GM21447 (cell line): ENCODE measurements at regions not wholly inside any gene's neighbourhood (a gene's known extent, or its start where the extent isn't known, plus 50 kb on each side); places are given as distances from the start of the nearest gene placed in this dataset.
"Not testable (repeated sequence)": the region's sequence is repeated elsewhere in the genome, so short reads cannot be mapped to it uniquely, and the experiment has no call there.

Experiments
- ATAC-seq: cut with Tn5 transposase; IDR thresholded peaks from one replicate; pipeline ENCODE4 v1.9.1; 2021; ENCODE audit not compliant: unreplicated experiment

DNA sequence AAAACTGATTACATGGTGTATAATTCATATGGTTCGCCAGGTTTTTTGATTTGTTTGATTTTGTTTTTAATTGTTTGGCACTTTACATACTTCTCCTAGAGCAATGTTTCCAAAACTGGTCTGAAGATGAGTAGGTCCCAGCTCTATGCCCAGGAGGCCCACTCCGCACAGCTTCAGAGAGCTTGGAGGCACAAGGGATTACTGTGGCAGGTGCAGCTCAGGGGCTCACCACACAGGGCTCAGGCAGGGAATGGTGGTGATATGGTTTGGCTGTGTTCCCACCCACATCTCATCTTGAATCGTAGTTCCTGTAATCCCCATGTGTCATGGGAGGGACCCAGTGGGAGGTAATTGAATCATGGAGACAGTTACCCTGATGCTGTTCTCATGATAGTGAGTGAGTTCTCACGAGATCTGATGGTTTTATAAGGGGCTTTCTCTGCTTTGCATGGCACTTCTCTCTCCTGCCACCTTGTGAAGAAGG is 296.6 kb downstream of the MED10 start:
- ATAC-seq, result no peak

DNA sequence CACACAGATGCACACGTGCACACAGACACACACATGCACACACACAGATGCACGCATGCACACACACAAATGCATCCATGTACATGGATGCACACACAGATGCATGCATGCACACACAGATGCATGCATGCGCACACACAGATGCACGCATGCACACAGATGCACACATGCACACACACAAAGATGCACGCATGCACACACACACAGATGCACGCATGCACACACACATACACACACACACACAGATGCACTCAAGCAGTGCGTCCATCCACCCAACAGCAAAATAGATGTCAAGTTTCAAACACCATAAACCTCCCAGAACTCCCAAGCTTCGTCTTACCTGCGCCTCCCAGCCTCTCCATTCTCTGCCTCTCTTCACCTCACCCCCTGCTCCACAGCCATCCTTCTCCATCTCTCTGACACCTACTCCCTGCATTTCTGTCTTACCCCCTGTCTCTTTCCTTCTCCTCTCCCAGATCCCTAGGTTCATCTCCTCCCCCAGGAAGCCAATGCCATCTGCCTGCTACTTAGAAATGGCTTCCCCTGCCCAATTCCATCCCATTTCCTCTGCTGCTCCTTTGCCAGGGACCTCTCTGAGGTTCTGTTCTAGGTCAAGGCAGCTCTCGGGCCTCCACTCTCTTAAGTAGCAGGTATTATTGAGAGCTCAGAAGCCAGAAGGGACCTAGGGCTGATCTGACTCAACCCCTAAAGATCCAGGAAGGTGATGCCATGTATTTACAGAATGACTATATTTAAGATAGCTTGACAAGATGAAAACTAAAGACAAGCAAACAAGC is 297.2 kb downstream of the MED10 start:
- ATAC-seq, result no peak

DNA sequence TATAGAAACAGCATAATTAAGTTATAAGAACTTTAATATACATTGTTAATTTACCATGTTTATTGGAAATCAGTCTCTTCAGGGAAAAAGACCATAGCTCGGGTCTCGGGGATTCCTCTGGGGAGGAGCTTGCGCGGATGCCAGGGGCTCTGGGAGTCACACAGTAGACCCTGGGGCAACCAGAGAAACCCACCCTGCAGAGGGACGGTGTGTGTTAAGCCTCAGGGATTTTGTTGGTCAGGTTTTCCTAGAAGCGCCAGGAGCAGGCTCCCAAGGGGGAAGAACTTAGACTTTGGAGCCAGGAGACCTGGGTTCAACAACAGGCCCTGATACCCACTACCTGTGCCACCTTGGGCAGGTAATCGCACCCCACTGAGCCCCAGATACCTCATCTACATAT is 297.9 kb downstream of the MED10 start:
- ATAC-seq, result no peak

DNA sequence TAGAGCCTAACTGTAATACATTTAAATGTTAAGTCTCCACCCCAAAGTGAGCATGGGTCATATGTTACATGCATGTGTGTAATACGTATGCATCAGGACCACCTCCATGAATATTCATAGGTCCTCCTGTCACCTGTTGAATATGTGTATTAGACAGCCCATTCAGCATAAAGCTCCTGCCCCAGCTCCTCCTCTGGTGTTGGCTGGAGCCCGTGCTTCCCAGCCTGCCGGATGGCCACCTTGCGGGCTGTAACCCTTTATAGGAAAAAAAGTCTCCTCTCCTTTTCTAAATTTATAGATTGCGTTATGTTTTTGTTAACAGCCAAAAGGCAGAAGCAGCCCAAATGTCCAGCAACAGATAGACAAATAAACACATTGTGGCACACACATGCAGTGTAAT is 299.5 kb downstream of the MED10 start:
- no peak for ATAC-seq

DNA sequence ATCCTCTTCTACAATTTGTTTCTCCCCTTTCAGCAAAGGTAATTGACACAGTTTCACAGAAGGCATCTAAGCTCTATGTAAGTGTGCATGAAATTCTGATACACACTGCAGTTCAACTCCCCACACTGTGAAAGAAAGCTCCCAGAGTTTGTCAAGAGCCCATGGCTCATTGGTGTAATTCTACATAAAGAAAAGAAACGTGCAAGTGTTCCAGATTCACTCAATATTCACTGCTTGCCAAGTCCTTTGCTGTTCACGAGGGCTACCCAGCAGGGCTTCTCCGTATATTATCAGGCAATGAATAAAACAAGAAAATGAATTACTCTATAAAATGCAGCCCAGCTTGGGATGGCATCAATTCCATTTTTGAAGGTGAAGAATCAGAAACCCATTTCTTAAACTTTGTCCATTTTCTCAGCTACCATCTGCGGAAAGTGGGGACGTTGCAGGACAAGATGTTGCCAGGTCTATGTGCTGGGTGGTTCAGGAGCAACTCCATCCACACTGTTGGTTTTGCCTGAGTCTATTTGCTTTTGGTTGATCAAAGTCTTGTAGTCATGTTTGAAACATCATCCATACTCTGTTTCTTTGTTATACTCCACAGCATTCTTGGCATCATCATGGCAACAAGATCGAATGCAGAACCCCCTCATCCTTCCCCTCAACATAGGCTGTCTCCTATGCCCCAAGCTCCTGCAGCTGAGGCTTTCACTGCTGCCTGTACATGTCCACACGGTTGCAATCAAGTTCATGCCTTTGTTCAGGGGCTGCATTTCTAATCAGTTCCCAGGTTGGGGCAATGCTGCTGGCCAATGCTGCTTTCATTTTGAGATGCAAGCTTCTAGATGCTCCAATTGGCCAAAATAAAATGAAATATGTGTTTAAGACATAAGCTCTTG is 301.8 kb downstream of the MED10 start:
- ATAC-seq, result no peak

DNA sequence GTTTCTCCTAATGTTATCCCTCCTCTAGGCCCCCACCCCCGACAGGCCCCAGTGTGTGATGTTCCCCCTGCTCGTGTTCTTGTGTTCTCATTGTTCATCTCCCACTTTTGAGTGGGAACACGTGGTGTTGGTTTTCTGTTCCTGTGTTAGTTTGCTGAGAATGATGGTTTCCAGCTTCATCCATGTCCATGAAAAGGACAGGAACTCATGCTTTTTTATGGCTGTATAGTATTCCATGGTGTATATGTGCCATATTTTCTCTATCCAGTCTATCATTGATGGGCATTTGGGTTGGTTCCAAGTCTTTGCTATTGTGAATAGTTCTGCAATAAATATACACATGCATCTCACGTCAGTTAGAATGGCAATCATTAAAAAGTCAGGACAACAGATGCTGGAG is 305.9 kb downstream of the MED10 start:
- ATAC-seq, result not testable (repeated sequence)

DNA sequence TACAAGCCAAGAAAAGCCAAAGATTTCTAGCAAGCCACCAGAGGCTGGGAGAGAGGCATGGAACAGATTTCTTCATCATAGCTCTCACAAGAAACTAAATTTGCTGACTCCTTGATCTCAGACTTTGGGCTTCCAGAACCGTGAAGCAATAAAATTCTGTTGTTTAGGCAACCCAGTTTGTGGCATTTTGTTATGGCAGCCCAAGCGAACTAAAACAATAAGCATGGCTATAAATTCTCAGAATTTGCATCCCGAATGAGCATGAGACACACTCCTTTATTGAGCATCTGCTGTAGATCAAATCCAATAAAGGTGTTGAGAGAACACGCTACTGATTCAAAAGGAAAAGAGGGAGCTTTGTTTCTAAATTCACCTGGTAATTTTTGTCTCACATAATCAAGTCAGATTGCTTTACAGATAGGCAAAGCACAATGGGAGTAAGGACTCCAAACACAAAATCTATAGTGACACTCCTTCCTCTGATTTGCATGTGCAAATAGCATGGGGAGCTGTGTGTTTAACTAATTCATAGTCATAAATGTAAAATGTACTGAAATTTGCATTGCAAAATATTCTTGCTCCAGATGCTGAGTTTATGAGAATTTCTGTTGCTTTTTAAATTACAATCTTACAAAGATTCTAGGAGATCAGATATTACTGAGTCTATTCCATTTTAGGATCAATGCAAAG is 308.7 kb downstream of the MED10 start:
- ATAC-seq, result no peak

DNA sequence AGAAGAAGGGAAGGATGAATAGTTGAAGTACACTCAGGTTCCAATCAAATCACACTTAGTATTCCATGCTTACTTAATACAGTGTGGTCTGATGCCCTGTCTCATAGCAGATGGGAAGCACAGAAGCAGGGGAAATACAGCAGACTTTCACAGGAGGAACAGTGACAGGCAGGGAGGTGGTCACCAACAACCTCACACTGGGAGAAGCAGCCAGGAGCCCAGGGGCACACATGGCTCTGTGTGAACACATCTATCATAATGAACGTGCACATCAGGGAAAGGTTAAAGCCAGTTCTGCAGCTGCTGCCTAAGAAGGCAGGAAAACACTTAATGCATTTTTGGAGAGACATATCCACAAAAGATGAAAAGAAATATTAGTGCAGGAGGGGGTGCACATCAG is 312.3 kb downstream of the MED10 start:
- no peak for ATAC-seq

DNA sequence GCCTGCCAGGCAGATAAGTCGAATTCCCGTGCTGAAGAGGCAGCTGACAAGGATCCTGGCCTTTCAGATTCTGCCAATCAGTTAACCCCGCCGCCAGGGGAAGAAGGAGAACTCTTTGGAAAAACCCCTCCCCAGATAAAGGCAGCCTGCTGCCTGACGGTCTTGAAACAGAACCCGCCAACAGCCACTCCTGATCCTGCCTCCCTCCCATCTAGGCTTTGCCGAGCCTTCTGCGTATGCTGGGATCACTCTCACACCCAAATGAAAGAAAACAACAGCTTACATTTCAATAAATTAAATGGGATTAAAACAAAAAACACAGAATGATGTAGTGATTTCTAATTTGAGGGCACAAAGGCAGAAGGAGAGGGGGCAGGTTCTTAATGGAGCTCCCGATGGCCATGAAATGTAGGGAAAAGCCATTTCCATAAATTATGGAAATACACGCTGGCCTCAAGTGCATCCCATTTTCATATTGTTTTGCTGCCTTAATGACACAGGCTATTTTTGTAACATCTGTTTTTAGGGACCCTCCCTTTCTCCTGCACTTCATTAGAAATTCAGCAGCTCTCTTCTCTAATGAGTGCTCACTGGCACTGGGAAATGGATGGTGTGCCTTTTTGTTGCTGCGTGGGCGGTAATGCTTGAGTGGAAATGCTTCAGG is 319.1 kb downstream of the MED10 start:
- ATAC-seq, result no peak

DNA sequence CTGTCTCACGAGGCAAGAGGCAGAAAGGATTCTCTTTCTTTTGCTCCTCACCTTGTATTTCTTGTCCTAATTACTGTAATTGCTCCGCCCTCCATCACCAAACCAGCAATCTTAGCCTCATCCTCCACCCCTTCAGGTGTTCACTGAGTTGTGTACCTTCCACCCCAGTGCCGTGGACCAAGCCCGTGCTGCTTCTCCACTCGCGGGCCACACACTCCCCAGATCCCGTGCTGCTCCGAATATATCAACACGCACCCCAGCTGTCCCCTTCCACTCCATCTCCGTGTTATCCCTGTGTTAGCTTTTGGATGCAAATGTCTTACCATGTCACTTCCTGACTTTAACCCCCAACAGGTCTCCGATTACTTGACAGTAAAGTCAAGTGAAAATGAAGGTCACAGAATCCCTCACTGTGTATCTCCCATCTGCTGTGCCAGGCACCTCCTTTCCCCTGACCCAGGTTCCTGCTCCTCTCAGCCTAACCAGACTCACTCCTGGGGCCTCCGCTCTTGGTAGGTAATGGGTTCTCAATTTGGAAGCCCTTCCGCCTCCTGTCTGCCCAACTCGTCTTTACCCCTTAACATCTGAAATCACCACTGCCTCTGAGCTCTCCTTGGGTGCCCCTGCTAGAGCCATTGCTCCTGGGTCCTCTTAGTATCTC is 320.2 kb downstream of the MED10 start:
- no peak for ATAC-seq

DNA sequence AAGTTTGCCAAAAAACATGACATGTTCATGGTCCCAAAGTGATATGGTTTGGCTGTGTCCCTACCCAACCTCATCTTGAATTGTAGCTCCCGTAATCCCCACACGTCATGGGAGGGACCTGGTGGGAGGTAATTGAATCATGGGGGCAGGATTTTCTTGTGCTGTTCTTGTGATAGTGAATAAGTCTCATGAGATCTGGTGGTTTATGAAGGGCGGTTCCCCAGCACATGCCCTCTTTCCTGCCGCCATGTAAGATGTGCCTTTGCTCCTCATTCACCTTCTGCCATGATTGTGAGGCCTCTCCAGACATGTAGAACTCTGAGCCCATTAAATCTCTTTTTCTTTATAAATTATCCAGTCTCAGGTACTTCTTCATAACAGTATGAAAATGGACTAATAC is 322.1 kb downstream of the MED10 start:
- no peak for ATAC-seq

DNA sequence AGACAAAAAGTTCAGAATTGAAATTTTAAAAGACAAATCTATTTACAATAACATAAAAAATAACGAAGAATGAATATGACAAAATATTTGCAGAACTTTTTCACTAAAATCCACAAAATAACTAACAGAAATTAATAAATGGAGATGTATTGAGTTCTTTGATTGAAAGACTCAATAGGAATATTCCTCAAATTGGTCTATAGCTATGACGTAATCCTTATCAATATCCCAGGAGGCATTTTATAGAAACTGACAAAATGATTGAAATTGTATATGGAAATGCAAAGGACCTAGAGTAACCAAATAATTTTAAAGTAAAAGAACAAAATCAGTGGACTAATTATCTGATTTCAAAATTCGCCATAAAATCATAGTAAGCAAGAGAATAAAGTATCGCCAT is 328.7 kb downstream of the MED10 start:
- ATAC-seq, result no peak

DNA sequence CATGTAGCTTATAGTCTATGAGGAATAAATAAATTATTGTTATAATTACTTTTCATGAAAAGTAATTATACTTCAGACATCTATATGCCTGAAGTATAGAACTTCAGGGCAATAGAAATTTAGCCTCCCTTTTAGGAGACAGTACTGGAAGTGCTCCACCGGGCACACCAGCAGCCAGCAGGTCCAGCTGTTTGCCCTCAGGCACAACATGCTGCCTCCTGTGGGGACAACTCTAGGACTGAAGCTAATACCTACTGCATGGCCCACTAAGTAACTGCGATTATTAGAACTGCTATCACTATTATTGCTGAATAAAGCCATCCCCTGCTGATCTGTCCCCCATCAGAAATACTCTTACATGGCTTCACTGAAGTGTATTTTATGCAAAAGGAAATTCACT is 329.6 kb downstream of the MED10 start:
- ATAC-seq, result no peak

DNA sequence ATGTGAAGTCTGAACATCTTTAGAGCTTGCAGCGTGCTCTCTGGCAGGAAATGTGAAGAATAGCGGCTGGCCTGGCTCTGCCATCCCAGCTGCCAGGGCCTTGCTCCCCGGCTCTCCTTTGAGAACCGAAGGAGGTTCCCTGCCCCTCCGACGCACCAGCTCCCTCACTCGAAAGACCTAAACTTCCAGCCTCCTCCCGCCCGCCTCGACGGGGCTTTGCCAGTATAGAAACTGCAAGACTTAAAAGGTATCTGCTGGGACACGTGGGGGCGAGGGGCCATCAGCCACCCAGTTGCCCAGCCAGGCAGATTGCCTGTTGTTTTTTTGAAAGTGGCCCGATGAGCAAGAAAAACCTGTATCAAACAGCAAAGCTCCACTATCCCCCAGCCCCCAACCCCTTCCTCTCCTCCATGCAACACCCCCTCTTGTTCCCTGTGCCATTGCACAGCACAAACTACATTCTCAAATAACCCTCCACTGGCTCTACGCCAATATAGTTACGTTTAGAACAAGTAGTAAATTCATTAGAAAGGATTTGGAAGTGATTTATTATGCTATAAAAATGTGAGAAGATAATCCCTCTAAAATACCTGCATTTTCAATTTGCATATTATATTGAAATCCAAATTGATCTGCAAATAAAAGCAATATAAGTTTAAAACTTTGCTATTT is 331.9 kb downstream of the MED10 start:
- ATAC-seq, result no peak

DNA sequence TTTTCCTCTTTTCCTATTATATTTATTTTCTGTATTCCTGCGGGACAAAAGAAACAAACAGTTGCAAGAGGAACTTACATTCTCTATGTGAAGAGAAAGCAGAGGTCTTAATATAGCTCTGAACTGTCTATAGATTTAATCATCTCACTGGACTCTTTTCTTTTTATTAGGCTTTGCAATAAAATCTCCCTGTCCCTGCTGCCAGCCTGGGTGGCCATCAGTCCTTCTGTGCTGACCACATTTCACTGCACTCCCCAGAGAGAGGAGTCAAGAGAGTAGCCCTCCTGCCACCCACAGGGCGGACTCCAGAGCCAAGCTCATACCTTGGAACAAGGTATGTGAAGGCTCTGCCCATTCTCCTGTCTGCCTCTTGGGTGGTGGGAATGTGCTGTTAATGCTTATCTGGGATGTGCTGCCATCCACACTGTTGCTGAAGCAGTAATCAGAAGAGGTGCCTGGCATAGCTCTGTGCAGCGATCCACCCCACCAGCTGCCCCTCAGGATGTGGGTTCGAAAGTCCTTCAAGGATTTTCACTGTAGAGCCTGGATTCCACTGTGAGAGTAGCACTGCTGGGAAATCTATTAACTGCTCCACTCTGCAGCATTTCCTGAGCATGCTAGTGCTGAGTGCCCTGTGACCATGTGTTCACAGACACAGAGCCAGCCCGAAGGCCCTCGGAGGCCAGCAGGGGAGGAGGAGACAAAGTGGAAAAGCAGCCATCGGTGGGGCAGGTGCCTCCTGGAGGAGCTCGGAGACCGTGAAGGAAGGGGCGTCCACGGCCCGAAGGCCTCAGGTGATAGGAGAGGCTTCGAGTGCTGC is 334.6 kb downstream of the MED10 start:
- no peak for ATAC-seq

DNA sequence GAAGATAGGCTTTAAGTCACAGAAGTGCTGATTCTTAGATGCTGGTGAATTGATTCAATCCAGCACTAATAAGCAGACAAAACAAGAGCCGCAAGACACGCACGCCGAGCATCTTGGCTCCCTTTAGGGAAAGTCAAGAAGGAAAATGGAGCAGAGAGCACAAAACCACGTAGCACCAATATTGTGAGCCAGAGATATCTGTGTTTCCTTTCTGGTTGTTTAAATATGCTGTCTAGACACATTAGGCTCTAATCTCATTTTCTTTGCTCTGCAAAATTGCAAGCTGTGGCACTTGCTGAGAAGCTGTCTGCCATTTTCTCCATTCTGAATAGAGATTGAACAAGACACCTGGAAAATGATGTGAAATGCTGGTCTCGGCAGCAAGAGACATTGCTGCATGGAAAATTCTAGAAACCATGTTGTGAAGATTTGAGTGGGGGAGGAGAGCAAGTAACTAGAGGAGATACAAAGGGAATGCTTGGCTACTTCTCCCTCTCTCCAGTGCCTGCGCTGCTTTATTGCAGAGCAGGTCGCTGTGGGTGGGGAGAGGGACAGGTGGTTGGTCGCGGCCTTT is 336.3 kb downstream of the MED10 start:
- ATAC-seq, result no peak

DNA sequence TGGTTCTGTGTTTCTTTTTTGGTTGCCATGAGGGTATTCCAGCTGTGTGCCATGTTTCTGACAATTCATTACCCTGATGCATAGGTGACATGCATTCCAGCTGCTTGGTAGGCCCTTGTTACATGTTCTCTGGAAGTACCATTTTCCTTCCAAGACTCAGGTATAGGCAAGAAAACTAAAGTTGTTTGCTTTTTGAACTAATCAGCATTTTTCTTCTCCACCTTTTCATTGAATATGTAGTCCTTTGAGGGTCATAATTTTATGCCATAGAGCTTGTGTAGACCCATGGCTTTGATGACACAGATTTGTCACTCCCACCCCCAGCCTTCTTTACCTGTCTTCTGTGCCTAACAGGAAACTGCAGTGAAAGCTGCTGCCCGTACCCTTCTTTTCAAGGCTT is 339.2 kb downstream of the MED10 start:
- no peak for ATAC-seq

DNA sequence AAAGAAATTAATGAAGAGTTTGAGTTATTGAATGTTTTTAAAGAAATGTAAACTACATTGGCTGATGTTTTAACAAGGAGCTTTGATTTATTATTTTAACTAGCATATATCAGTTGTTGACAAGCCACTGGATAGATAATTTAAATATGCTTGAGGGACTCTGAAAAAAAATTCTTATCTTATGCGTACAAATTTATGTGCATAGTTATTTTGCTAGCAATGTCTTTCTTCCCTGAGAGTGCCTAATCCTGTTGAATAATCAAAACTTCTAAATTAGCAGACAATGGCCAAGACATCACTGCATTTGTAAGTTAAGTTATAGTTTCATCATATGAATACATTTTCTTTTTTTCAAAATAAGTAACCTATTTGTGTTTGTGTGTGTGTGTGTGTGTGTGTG is 342.3 kb downstream of the MED10 start:
- ATAC-seq, result no peak

DNA sequence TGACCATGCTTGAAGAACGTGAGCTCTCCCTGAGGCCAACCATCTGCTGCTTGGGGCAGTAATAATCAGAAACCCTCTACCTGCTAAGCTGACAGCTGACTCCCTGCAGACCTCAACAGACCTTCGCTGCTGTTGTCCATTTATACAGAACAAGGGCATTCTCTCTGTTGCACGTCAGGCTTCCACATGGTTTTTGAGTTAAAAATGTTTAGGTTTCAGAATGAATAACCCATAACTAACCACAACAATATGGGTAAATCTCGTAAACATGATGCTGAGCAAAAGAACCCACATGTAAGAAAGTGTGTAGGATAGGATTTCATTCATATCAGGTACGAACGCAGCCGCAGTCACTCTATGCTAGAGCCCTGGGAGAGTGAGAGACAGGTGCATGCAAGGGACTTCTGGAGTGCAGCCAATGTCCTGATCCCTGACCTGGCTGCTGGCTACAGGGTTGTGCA is 348.5 kb downstream of the MED10 start:
- no peak for ATAC-seq
